ENCODE measurements at regions not wholly inside any gene's neighbourhood (a gene's known extent, or its start where the extent isn't known, plus 50 kb on each side); places are given as distances from the start of the nearest gene placed in this dataset.
A peak's percentile ranks its signal among the peaks of the same experiment; 100 is the strongest.

GRCh38 chr6:169937389-169938261 lies 186.2 kb downstream of the ERMARD start:
- DNase-seq = no peak

GRCh38 chr6:169936355-169936975 lies 185.0 kb downstream of the ERMARD start:
- DNase-seq = no peak

- no peak for DNase-seq
Observed at GRCh38 chr6:169935861-169936260, 184.4 kb downstream of the ERMARD start.

GRCh38 chr6:169935348-169935718 lies 183.9 kb downstream of the ERMARD start:
- peak; percentile 75 for DNase-seq

- no peak for DNase-seq
Observed at GRCh38 chr6:169934699-169935347, 183.4 kb downstream of the ERMARD start.

- DNase-seq = peak; percentile 61
Observed at GRCh38 chr6:169933839-169934698, 182.6 kb downstream of the ERMARD start.

- DNase-seq = no peak
Observed at GRCh38 chr6:169933251-169933821, 181.9 kb downstream of the ERMARD start.

GRCh38 chr6:169932491-169932890 lies 181.1 kb downstream of the ERMARD start:
- no peak for DNase-seq

GRCh38 chr6:169931261-169931660 lies 179.8 kb downstream of the ERMARD start:
- no peak for DNase-seq

- DNase-seq = no peak
Observed at GRCh38 chr6:169930799-169931198, 179.4 kb downstream of the ERMARD start.

- no peak for DNase-seq
Observed at GRCh38 chr6:169927711-169928110, 176.3 kb downstream of the ERMARD start.

- DNase-seq = no peak
Observed at GRCh38 chr6:169926617-169927417, 175.4 kb downstream of the ERMARD start.

- no peak for DNase-seq
Observed at GRCh38 chr6:169923468-169924464, 172.3 kb downstream of the ERMARD start.

- DNase-seq = peak; percentile 64
Observed at GRCh38 chr6:169921853-169922824, 170.7 kb downstream of the ERMARD start.

GRCh38 chr6:169921217-169921616 lies 169.8 kb downstream of the ERMARD start:
- DNase-seq = peak; percentile 11

GRCh38 chr6:169920359-169921020 lies 169.1 kb downstream of the ERMARD start:
- peak; percentile 8 for DNase-seq

- DNase-seq = no peak
Observed at GRCh38 chr6:169918954-169919549, 167.6 kb downstream of the ERMARD start.

Data from left hindlimb (tissue), 1 donor.